Endothelial cell of umbilical vein (primary cell): ENCODE measurements at regions not wholly inside any gene's neighbourhood (a gene's known extent, or its start where the extent isn't known, plus 50 kb on each side); places are given as distances from the start of the nearest gene placed in this dataset.

ENCODE experiments used
- BruUV-seq: library from RNA; stranded (reverse); fragments of 400-500 nt; replicated peaks from 2 replicates; lab custom pipeline; 2021; lab: Mats Ljungman, UMichigan
- CTCF ChIA-PET: fragments of 300-600, 350-600 bp; sonication (Branson Sonifier 250); formaldehyde crosslinking; loops from one replicate; lab custom pipeline; 2021; ENCODE audit warnings: antibody characterized with exemption, inconsistent platforms; lab: Charles Lee
- POLR2A ChIA-PET: fragments of 300-600, 350-600 bp; sonication (Branson Sonifier 250); formaldehyde crosslinking; loops from one replicate; lab custom pipeline; 2021; ENCODE audit warnings: antibody characterized with exemption, inconsistent platforms; lab: Charles Lee
- DNase-seq: peaks from one replicate; pipeline ENCODE4 v3.0.0-alpha.2; 2011; ENCODE audit warnings: low read depth, low spot score
- FAIRE-seq: peaks from 2 replicates; lab custom pipeline; 2011; peaks lifted over from hg19 to GRCh38; lab: Jason Lieb, UNC
- H2AFZ ChIP-seq: 2 replicates; pipeline ENCODE4 v1.6.0; 2012; ENCODE audit warnings: low read depth, low read length, control low read depth, inconsistent platforms
- H3K27ac ChIP-seq: 2 replicates; pipeline ENCODE4 v1.5.1; 2011; ENCODE audit warnings: low read depth, mild to moderate bottlenecking, control low read depth, low read length, moderate library complexity; ENCODE audit not compliant: insufficient read depth
- H3K27me3 ChIP-seq, 2 experiments: 2 replicates each; pipeline versions ENCODE4 v1.6.0 to v1.6.1; 2011; ENCODE audit warnings: low read length in 2 of 2, mixed read lengths in 1 of 2; ENCODE audit not compliant: control insufficient read depth in 2 of 2, insufficient read depth in 2 of 2
- H3K36me3 ChIP-seq, 2 experiments: 2 replicates in 1 of 2; 3 replicates in 1 of 2; pipeline ENCODE4 v1.5.1; 2011; ENCODE audit warnings: low read length in 2 of 2, mild to moderate bottlenecking in 1 of 2, moderate library complexity in 1 of 2; ENCODE audit not compliant: control insufficient read depth in 2 of 2, insufficient read depth in 2 of 2; ENCODE audit errors: extremely low read depth in 1 of 2
- H3K4me1 ChIP-seq: 3 replicates; pipeline ENCODE4 v1.5.1; 2011; ENCODE audit warnings: mild to moderate bottlenecking, low read length; ENCODE audit not compliant: control insufficient read depth, insufficient read depth; ENCODE audit errors: extremely low read depth
- H3K4me2 ChIP-seq: 2 replicates; pipeline ENCODE4 v1.6.1; 2011; ENCODE audit warnings: low read length, control low read depth, mixed read lengths; ENCODE audit not compliant: insufficient read depth
- H3K4me3 ChIP-seq, 3 experiments: fragments of 200-600 bp in 1 of 3; sonication (generic), shearing (Covaris generic) in 1 of 3; replicated peaks in 1 of 3; 2 replicates each; pipeline ENCODE4 v1.5.1; 2011 to 2016; ENCODE audit warnings: control low read depth in 3 of 3, low read length in 3 of 3, mild to moderate bottlenecking in 2 of 3, inconsistent platforms in 1 of 3, low read depth in 1 of 3, moderate library complexity in 1 of 3; ENCODE audit not compliant: insufficient read depth in 1 of 3
- H3K79me2 ChIP-seq: 2 replicates; pipeline ENCODE4 v1.6.0; 2012; ENCODE audit warnings: low read length, inconsistent platforms; ENCODE audit not compliant: control insufficient read depth, insufficient read depth
- H3K9ac ChIP-seq: replicated peaks from 2 replicates; pipeline ENCODE3; 2011; ENCODE audit warnings: low read length, control low read depth; ENCODE audit not compliant: insufficient read depth; ENCODE audit errors: extremely low read depth
- H3K9me1 ChIP-seq: replicated peaks from 3 replicates; pipeline ENCODE4 v1.6.0; 2011; ENCODE audit warnings: mild to moderate bottlenecking, low read length; ENCODE audit not compliant: control insufficient read depth, insufficient read depth; ENCODE audit errors: extremely low read depth
- H3K9me3 ChIP-seq: replicated peaks from 2 replicates; pipeline ENCODE4 v1.5.1; 2012; ENCODE audit warnings: low read length, inconsistent platforms; ENCODE audit not compliant: control insufficient read depth, insufficient read depth
- H4K20me1 ChIP-seq: replicated peaks from 2 replicates; pipeline ENCODE3; 2011; ENCODE audit warnings: mild to moderate bottlenecking, low read length; ENCODE audit not compliant: control insufficient read depth, insufficient read depth; ENCODE audit errors: extremely low read depth
- CTCF ChIP-seq, 2 donors: IDR thresholded peaks; 1 replicate in 1 of 2; 2 replicates in 1 of 2; pipeline ENCODE4 v1.5.1; 2011; ENCODE audit warnings: low read length in 2 of 2, mild to moderate bottlenecking in 2 of 2, moderate library complexity in 2 of 2, control low read depth in 1 of 2, inconsistent platforms in 1 of 2, low read depth in 1 of 2; ENCODE audit not compliant: insufficient read depth in 1 of 2; ENCODE audit errors: extremely low read depth in 1 of 2
- EZH2 ChIP-seq: IDR thresholded peaks from 2 replicates; pipeline ENCODE4 v1.6.1; 2012; ENCODE audit warnings: borderline replicate concordance, low read depth, mild to moderate bottlenecking, moderate library complexity, low read length, inconsistent platforms; ENCODE audit not compliant: severe bottlenecking
- FOS ChIP-seq: IDR thresholded peaks from 2 replicates; pipeline ENCODE4 v1.6.1; 2011; ENCODE audit warnings: mild to moderate bottlenecking, low read length, moderate library complexity, borderline replicate concordance; ENCODE audit not compliant: insufficient read depth
- GATA2 ChIP-seq: IDR thresholded peaks from 2 replicates; pipeline ENCODE4 v1.7.0; 2011; ENCODE audit warnings: low read depth, mild to moderate bottlenecking, moderate library complexity, mixed read lengths, low read length; ENCODE audit not compliant: insufficient read length, insufficient read depth
- JUN ChIP-seq: IDR thresholded peaks from 2 replicates; pipeline ENCODE4 v1.6.1; 2011; ENCODE audit warnings: borderline replicate concordance, low read depth; ENCODE audit not compliant: insufficient read length, insufficient read depth
- MAX ChIP-seq: IDR thresholded peaks from 2 replicates; pipeline ENCODE4 v1.6.1; 2011; ENCODE audit not compliant: insufficient read depth, insufficient read length
- MYC ChIP-seq: IDR thresholded peaks from one replicate; pipeline ENCODE4 v1.6.1; 2011; ENCODE audit warnings: mild to moderate bottlenecking, low read depth, low read length
- POLR2A ChIP-seq: IDR thresholded peaks from 2 replicates; pipeline ENCODE4 v1.6.1; 2012; ENCODE audit warnings: low read depth, mild to moderate bottlenecking, control low read depth, low read length
- POLR2AphosphoS5 ChIP-seq: IDR thresholded peaks from 2 replicates; pipeline ENCODE4 v1.6.1; 2012; ENCODE audit warnings: low read depth, mild to moderate bottlenecking, control low read depth, low read length, moderate library complexity; ENCODE audit not compliant: insufficient read depth
- dilution Hi-C: fragments of 300-500 bp; cut with MboI; formaldehyde crosslinking; loops from one replicate; pipeline ENCODE4 v1.15.0; 2019; ENCODE audit warnings: low sequenced_read_pairs; ENCODE audit not compliant: extremely low pct_ligation_motif_present
- intact Hi-C: fragments of 100-400 bp; cut with micrococcal nuclease; formaldehyde crosslinking; loops from one replicate; pipeline ENCODE4 v1.10.0; 2022

- H3K9ac ChIP-seq = no peak overlapping the region
- no peaks in the 10 kb centered on the region for H3K4me1 ChIP-seq
- no peak for TF ChIP-seq GATA2
- no peak for TF ChIP-seq MYC
- no peak for TF ChIP-seq EZH2
- TF ChIP-seq FOS = no peak
- no peak for TF ChIP-seq JUN
- TF ChIP-seq POLR2AphosphoS5 = no peak
- no peak for TF ChIP-seq CTCF (IDR thresholded peaks at IDR 0.05; ENCODE audit: extremely low read depth in 1 of 2, insufficient read depth in 1 of 2, low read depth in 1 of 2, low read length in 2 of 2)
- TF ChIP-seq POLR2A = no peak
- no peak for TF ChIP-seq MAX
- no peak overlapping the region for H3K4me3 ChIP-seq
- ChIA-PET POLR2A (no interaction called here), CTCF (no interaction called here)
- no peak overlapping the region for H2AFZ ChIP-seq
- no peak for FAIRE-seq
- dilution Hi-C loops (no loop called here), intact Hi-C loops (no loop called here)
- no peak for DNase-seq
- H3K27ac ChIP-seq = no peak overlapping the region
- no TSS peak for BruUV-seq
- H3K9me1 ChIP-seq = no peaks in the 10 kb centered on the region
- no peaks in the 10 kb centered on the region for H3K27me3 ChIP-seq
- H4K20me1 ChIP-seq = no peaks in the 10 kb centered on the region
- H3K4me2 ChIP-seq = no peak overlapping the region
- H3K36me3 ChIP-seq = no peaks in the 10 kb centered on the region
- no peaks in the 10 kb centered on the region for H3K79me2 ChIP-seq
- no peaks in the 10 kb centered on the region for H3K9me3 ChIP-seq
These were observed 120.3 kb upstream of the CADPS start for GRCh38 chr3:62995530-62995929.
